CD8-positive, alpha-beta memory T cell (primary cell): ENCODE measurements at regions not wholly inside any gene's neighbourhood (a gene's known extent, or its start where the extent isn't known, plus 50 kb on each side); places are given as distances from the start of the nearest gene placed in this dataset.

Experiments
- CTCF ChIA-PET: fragments of 350-600 bp; sonication (Branson Sonifier 250); formaldehyde crosslinking; loops from one replicate; lab custom pipeline; 2021; ENCODE audit warnings: antibody characterized with exemption; lab: Charles Lee
- POLR2A ChIA-PET: fragments of 350-600 bp; sonication (Branson Sonifier 250); formaldehyde crosslinking; loops from one replicate; lab custom pipeline; 2021; ENCODE audit warnings: antibody characterized with exemption; lab: Charles Lee
- DNase-seq, 5 donors: peaks; one replicate each; pipeline versions ENCODE4 v3.0.0 to v3.0.0-alpha.2; 2020 to 2022; ENCODE audit warnings: mixed read lengths in 1 of 5
- H3K27ac ChIP-seq: one replicate; pipeline ENCODE4 v1.7.0; 2013; ENCODE audit warnings: low read depth, mild to moderate bottlenecking, low read length, moderate library complexity
- H3K27me3 ChIP-seq: 2 replicates; pipeline ENCODE4 v1.7.0; 2013; ENCODE audit warnings: low read length, mild to moderate bottlenecking; ENCODE audit not compliant: insufficient read depth, poor library complexity, severe bottlenecking
- H3K36me3 ChIP-seq: 2 replicates; pipeline ENCODE4 v1.7.0; 2013; ENCODE audit warnings: mild to moderate bottlenecking, low read length, moderate library complexity; ENCODE audit not compliant: insufficient read depth
- H3K4me1 ChIP-seq: 2 replicates; pipeline ENCODE4 v1.7.0; 2013; ENCODE audit warnings: mild to moderate bottlenecking, low read length, moderate library complexity; ENCODE audit not compliant: insufficient read depth
- H3K4me3 ChIP-seq: 2 replicates; pipeline ENCODE4 v1.7.0; 2013; ENCODE audit warnings: mild to moderate bottlenecking, low read length
- H3K9me3 ChIP-seq: 2 replicates; pipeline ENCODE4 v1.7.0; 2013; ENCODE audit warnings: mild to moderate bottlenecking, low read length
- H3K27ac Mint-ChIP-seq, 8 donors: one replicate each; pipeline ENCODE4 v1.8.0; 2020 to 2021; ENCODE audit warnings: mixed read lengths in 8 of 8, mild to moderate bottlenecking in 6 of 8, inconsistent platforms in 3 of 8, moderate library complexity in 3 of 8
- H3K27me3 Mint-ChIP-seq, 2 donors: one replicate each; pipeline ENCODE4 v1.8.0; 2020 to 2021; ENCODE audit warnings: mixed read lengths in 2 of 2, mild to moderate bottlenecking in 1 of 2, moderate library complexity in 1 of 2
- H3K36me3 Mint-ChIP-seq, 3 donors: one replicate each; pipeline ENCODE4 v1.8.0; 2020 to 2021; ENCODE audit warnings: mixed read lengths in 3 of 3, inconsistent platforms in 1 of 3, mild to moderate bottlenecking in 1 of 3
- H3K4me1 Mint-ChIP-seq, 3 donors: one replicate each; pipeline ENCODE4 v1.8.0; 2020 to 2021; ENCODE audit warnings: mixed read lengths in 3 of 3, inconsistent platforms in 1 of 3, mild to moderate bottlenecking in 1 of 3
- H3K4me3 Mint-ChIP-seq, 7 donors: one replicate each; pipeline ENCODE4 v1.8.0; 2020 to 2021; ENCODE audit warnings: mixed read lengths in 7 of 7, mild to moderate bottlenecking in 6 of 7, moderate library complexity in 4 of 7, inconsistent platforms in 2 of 7
- H3K9me3 Mint-ChIP-seq, 5 donors: one replicate each; pipeline ENCODE4 v1.8.0; 2020 to 2022; ENCODE audit warnings: mixed read lengths in 5 of 5, mild to moderate bottlenecking in 3 of 5, moderate library complexity in 2 of 5, inconsistent platforms in 1 of 5

DNA sequence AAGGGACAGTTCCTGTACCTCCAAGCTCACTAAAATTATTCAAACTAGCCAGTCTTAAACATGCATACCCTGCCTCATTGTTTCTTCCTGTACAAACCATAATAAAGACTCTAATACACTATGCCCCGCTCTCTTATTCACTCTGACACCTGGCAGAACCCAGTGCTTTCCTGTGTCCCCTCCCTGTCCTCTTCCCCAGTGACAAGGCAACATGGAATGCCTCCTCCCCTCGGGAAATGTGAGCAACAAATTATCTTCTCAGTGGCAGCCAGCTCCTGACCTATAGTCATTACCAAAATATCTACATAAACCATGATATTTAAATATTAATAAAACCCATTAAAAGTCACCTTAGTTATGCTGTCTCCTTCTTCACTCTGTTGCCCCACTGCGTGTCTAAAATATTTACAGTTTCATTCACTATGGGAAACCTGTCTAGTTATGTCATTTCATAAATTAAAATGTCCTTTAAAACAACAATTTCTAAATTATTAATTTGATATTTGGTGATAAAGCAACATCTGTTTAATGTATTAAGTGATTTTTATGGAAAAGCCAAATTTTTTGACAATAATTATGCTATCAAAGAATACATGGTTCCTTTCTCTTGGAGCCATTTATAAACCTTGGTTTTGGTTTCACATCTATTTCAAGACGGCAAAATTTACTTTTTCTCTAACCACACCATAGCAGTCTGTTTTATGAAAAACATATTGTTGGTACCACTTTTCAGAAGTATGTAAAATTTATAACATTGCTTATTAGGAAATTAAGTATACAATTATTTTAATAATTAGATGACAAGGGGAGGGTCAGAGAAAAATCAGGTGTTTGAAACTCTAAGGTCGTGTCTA lies 1355.2 kb downstream of the XPNPEP1 start:
- H3K36me3 Mint-ChIP-seq: no peaks in the 10 kb centered on the region
- Histone ChIP-seq H3K27ac (no peak overlapping the region), H3K4me1 (no peaks in the 10 kb centered on the region), H3K36me3 (no peaks in the 10 kb centered on the region), H3K9me3 (no peaks in the 10 kb centered on the region), H3K27me3 (no peaks in the 10 kb centered on the region), H3K4me3 (no peak overlapping the region)
- no peaks in the 10 kb centered on the region for H3K27me3 Mint-ChIP-seq
- ChIA-PET POLR2A (no interaction called here), CTCF (no interaction called here)
- H3K9me3 Mint-ChIP-seq: peaks cover 0 to 25% (median 15%) of the 10 kb centered on the region in 5 donors
- no peak overlapping the region for H3K4me3 Mint-ChIP-seq
- DNase-seq: no peak
- no peak overlapping the region for H3K27ac Mint-ChIP-seq
- H3K4me1 Mint-ChIP-seq: no peaks in the 10 kb centered on the region

DNA sequence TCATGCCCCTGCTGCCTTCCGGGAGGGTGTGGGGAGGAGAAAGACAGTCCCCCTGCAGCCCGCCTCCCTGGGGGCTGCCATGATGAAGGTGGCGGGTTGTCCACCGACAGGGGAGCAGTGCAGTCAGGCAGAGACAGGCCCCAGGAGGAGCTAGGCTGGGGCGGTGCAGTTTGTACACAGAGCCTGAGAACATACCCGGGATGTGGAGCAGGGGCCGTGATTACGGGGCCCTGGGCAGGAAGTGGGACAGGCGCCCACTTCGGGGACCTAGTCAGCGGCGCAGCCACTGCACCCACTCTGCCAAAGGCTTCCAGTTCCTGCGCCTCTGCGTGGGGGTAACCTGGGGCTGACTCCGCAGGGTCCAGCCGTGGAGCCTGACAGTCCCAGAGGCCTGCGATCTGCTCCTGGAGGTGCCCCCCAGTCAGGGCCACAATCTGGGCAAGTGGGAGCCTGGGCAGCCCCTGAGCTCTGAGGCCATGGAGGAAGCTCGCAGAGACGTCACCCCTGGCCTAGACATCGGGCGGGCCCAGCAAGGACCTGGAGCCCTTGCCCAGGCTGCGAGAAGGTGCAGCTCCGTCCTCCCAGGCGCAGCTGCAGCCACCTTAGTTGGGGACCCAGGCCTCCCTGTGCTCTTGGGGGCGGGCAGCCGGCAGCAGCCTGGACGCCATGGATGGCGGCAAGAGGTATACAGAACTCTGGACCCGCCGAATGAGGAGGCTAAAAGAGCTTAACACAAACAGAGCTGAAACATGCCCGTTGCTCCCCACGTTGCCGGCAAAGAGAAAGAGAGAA lies 1356.8 kb downstream of the XPNPEP1 start:
- H3K4me1 Mint-ChIP-seq: no peaks in the 10 kb centered on the region
- H3K4me1 ChIP-seq: no peaks in the 10 kb centered on the region
- no peaks in the 10 kb centered on the region for H3K36me3 Mint-ChIP-seq
- ChIA-PET POLR2A (no interaction called here), CTCF (no interaction called here)
- peaks cover 0 to 22% (median 13%) of the 10 kb centered on the region in 5 donors for H3K9me3 Mint-ChIP-seq
- no peak overlapping the region for H3K4me3 Mint-ChIP-seq
- no peak overlapping the region for H3K4me3 ChIP-seq
- no peaks in the 10 kb centered on the region for H3K9me3 ChIP-seq
- H3K27me3 ChIP-seq: no peaks in the 10 kb centered on the region
- no peak overlapping the region for H3K27ac ChIP-seq
- H3K36me3 ChIP-seq: no peaks in the 10 kb centered on the region
- H3K27me3 Mint-ChIP-seq: no peaks in the 10 kb centered on the region
- no peak overlapping the region for H3K27ac Mint-ChIP-seq
- no peak for DNase-seq

- no peaks in the 10 kb centered on the region for H3K36me3 Mint-ChIP-seq
- peaks cover 0 to 18% (median 4%) of the 10 kb centered on the region in 5 donors for H3K9me3 Mint-ChIP-seq
- ChIA-PET CTCF (no interaction called here), POLR2A (no interaction called here)
- DNase-seq: no peak
- H3K9me3 ChIP-seq: no peaks in the 10 kb centered on the region
- H3K4me3 ChIP-seq: no peak overlapping the region
- H3K27ac Mint-ChIP-seq: no peak overlapping the region
- no peaks in the 10 kb centered on the region for H3K4me1 Mint-ChIP-seq
- no peaks in the 10 kb centered on the region for H3K27me3 Mint-ChIP-seq
- no peak overlapping the region for H3K4me3 Mint-ChIP-seq
- no peaks in the 10 kb centered on the region for H3K27me3 ChIP-seq
- no peaks in the 10 kb centered on the region for H3K36me3 ChIP-seq
- no peak overlapping the region for H3K27ac ChIP-seq
- H3K4me1 ChIP-seq: no peaks in the 10 kb centered on the region
Observed at GRCh38 chr10:108562105-108562504, 1361.2 kb downstream of the XPNPEP1 start.

- DNase-seq: no peak
- no peaks in the 10 kb centered on the region for H3K27me3 ChIP-seq
- no peak overlapping the region for H3K4me3 Mint-ChIP-seq
- no peak overlapping the region for H3K4me3 ChIP-seq
- H3K4me1 Mint-ChIP-seq: no peaks in the 10 kb centered on the region
- H3K4me1 ChIP-seq: no peaks in the 10 kb centered on the region
- H3K9me3 ChIP-seq: no peaks in the 10 kb centered on the region
- H3K27ac Mint-ChIP-seq: no peak overlapping the region
- POLR2A ChIA-PET: no interaction called here
- H3K36me3 ChIP-seq: no peaks in the 10 kb centered on the region
- no peaks in the 10 kb centered on the region for H3K27me3 Mint-ChIP-seq
- H3K36me3 Mint-ChIP-seq: no peaks in the 10 kb centered on the region
- peaks cover 0 to 20% (median 4%) of the 10 kb centered on the region in 5 donors for H3K9me3 Mint-ChIP-seq
- CTCF ChIA-PET: no interaction called here
- no peak overlapping the region for H3K27ac ChIP-seq
Observed at GRCh38 chr10:108561649-108562048, 1361.7 kb downstream of the XPNPEP1 start.

- ChIA-PET CTCF (no interaction called here), POLR2A (no interaction called here)
Observed at GRCh38 chr10:108560488-108560887, 1362.8 kb downstream of the XPNPEP1 start.

GRCh38 chr10:108556186-108556585 lies 1367.1 kb downstream of the XPNPEP1 start:
- Histone ChIP-seq H3K27me3 (no peaks in the 10 kb centered on the region), H3K36me3 (no peaks in the 10 kb centered on the region), H3K4me3 (no peak overlapping the region), H3K27ac (no peak overlapping the region), H3K4me1 (no peaks in the 10 kb centered on the region), H3K9me3 (no peaks in the 10 kb centered on the region)
- Mint-ChIP-seq H3K36me3 (no peaks in the 10 kb centered on the region), H3K27ac (no peak overlapping the region), H3K27me3 (no peaks in the 10 kb centered on the region), H3K9me3 (peaks cover 0 to 34% (median 7%) of the 10 kb centered on the region in 5 donors), H3K4me1 (no peaks in the 10 kb centered on the region), H3K4me3 (no peak overlapping the region)
- DNase-seq: no peak
- CTCF ChIA-PET: no interaction called here
- POLR2A ChIA-PET: no interaction called here

More at GRCh38 chr10:108560488-108560887, 1362.8 kb downstream of the XPNPEP1 start:
- H3K4me1 ChIP-seq: no peaks in the 10 kb centered on the region
- H3K36me3 ChIP-seq: no peaks in the 10 kb centered on the region
- H3K27me3 ChIP-seq: no peaks in the 10 kb centered on the region
- H3K27ac ChIP-seq: no peak overlapping the region
- peaks cover 0 to 20% (median under 1%) of the 10 kb centered on the region in 5 donors for H3K9me3 Mint-ChIP-seq
- no peak overlapping the region for H3K27ac Mint-ChIP-seq
- H3K4me3 Mint-ChIP-seq: no peak overlapping the region
- H3K36me3 Mint-ChIP-seq: no peaks in the 10 kb centered on the region
- H3K4me3 ChIP-seq: no peak overlapping the region
- H3K9me3 ChIP-seq: no peaks in the 10 kb centered on the region
- H3K4me1 Mint-ChIP-seq: no peaks in the 10 kb centered on the region
- no peak for DNase-seq
- no peaks in the 10 kb centered on the region for H3K27me3 Mint-ChIP-seq

DNA sequence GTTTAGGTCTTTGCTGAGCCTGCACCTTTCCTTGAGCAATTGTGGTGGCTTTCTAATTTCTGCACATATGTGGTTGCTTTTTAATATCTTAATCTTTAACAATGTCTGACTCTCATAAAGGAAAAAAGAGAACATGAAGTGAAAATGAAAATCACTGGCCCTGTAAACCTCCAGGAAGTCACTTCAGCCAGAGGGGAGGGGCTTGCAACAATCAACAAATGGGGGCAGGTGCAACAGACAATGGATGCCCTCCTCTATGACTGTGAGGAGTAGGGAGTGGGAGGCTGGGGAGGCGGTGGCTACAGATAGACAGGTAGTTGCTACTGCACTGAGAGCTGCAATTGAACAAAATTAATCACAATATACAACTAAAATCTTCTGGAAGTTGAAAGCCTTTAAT lies 1377.4 kb downstream of the XPNPEP1 start:
- no peaks in the 10 kb centered on the region for H3K4me1 ChIP-seq
- H3K27ac Mint-ChIP-seq: no peak overlapping the region
- no peak for DNase-seq

DNA sequence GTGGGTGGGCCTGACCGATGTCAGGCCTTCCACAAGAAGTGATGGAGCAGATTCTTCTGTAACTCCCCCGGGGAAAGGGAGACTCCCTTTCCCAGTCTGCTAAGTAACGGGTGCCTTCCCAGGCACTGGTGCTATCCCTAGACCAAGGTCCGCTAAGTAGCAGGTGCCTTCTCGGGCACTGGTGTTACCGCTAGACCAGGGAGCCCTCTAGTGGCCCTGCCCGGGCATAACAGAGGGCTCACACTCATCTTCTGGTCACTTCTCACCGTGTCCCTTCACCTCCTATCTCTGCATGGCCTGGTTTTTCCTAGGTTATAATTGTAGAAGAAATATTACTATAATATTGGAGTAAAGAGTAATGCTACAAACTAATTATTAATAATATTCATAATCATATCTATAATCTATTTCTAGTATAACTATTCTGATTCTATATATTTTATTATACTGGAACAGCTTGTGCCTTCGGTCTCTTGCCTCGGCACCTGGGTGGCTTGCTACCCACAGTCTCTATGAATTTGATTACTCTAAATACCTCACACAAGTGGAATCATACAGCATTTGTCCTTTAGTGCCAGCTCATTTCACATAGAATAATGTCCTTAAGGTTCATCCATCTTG lies 1378.7 kb downstream of the XPNPEP1 start:
- Histone ChIP-seq H3K4me1 (no peaks in the 10 kb centered on the region), H3K27me3 (no peaks in the 10 kb centered on the region), H3K36me3 (no peaks in the 10 kb centered on the region), H3K9me3 (no peaks in the 10 kb centered on the region), H3K27ac (no peak overlapping the region), H3K4me3 (no peak overlapping the region)
- DNase-seq: no peak
- Mint-ChIP-seq H3K36me3 (no peaks in the 10 kb centered on the region), H3K4me1 (no peaks in the 10 kb centered on the region), H3K27ac (no peak overlapping the region), H3K9me3 (peaks cover 0 to 31% (median 4%) of the 10 kb centered on the region in 5 donors), H3K4me3 (no peak overlapping the region), H3K27me3 (no peaks in the 10 kb centered on the region)
- ChIA-PET CTCF (no interaction called here), POLR2A (no interaction called here)

More for the DNA sequence above, 1377.4 kb downstream of the XPNPEP1 start:
- Mint-ChIP-seq H3K4me1 (no peaks in the 10 kb centered on the region), H3K9me3 (peaks cover 0 to 26% (median 4%) of the 10 kb centered on the region in 5 donors), H3K27me3 (no peaks in the 10 kb centered on the region), H3K4me3 (no peak overlapping the region), H3K36me3 (no peaks in the 10 kb centered on the region)
- Histone ChIP-seq H3K27ac (no peak overlapping the region), H3K4me3 (no peak overlapping the region), H3K9me3 (no peaks in the 10 kb centered on the region), H3K27me3 (no peaks in the 10 kb centered on the region), H3K36me3 (no peaks in the 10 kb centered on the region)
- ChIA-PET CTCF (no interaction called here), POLR2A (no interaction called here)
